ENCODE measurements at regions not wholly inside any gene's neighbourhood (a gene's known extent, or its start where the extent isn't known, plus 50 kb on each side); places are given as distances from the start of the nearest gene placed in this dataset.

DNA sequence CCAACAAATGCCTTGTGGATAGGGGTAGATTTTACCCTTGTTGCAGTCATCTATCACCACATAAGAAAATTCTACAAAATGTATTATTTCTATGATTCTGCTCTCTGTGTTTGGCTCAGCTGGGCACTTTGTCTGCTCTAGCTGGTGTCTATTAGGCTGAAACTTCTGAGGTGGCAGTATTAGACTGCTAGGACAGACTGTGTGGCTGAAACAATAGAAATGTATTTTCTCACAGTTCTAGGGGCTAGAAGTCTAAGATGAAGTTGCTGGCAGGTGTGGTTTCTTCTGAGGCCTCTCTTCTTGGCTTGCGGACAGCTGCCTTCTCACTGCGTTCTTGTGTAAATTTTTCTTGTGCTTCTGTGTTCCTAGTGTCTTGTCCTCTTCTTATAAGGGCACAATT lies 1139.6 kb upstream of the LRRTM3 start:
- TF ChIP-seq GZF1 (CRISPR knock-in tag; IDR thresholded peaks at IDR 0.05) (no peak), MIXL1 (CRISPR knock-in tag; IDR thresholded peaks at IDR 0.05) (no peak), ZNF768 (CRISPR knock-in tag; IDR thresholded peaks at IDR 0.05) (no peak), TMF1 (CRISPR knock-in tag; IDR thresholded peaks at IDR 0.05; ENCODE audit: low read depth) (no peak), ZNF629 (CRISPR knock-in tag; conservative IDR thresholded peaks at IDR 0.05) (no peak), NR2F2 (IDR thresholded peaks at IDR 0.05; ENCODE audit: borderline replicate concordance, low read depth) (no peak), MYC (CRISPR knock-in tag; IDR thresholded peaks at IDR 0.05; ENCODE audit: borderline replicate concordance) (no peak), ZBTB1 (CRISPR knock-in tag; IDR thresholded peaks at IDR 0.05; ENCODE audit: borderline replicate concordance) (no peak)
- TF ChIP-seq, protein P1, sequence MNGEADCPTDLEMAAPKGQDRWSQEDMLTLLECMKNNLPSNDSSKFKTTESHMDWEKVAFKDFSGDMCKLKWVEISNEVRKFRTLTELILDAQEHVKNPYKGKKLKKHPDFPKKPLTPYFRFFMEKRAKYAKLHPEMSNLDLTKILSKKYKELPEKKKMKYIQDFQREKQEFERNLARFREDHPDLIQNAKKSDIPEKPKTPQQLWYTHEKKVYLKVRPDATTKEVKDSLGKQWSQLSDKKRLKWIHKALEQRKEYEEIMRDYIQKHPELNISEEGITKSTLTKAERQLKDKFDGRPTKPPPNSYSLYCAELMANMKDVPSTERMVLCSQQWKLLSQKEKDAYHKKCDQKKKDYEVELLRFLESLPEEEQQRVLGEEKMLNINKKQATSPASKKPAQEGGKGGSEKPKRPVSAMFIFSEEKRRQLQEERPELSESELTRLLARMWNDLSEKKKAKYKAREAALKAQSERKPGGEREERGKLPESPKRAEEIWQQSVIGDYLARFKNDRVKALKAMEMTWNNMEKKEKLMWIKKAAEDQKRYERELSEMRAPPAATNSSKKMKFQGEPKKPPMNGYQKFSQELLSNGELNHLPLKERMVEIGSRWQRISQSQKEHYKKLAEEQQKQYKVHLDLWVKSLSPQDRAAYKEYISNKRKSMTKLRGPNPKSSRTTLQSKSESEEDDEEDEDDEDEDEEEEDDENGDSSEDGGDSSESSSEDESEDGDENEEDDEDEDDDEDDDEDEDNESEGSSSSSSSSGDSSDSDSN (CRISPR knock-in tag; IDR thresholded peaks at IDR 0.05) = no peak
- TF ChIP-seq, protein P2, sequence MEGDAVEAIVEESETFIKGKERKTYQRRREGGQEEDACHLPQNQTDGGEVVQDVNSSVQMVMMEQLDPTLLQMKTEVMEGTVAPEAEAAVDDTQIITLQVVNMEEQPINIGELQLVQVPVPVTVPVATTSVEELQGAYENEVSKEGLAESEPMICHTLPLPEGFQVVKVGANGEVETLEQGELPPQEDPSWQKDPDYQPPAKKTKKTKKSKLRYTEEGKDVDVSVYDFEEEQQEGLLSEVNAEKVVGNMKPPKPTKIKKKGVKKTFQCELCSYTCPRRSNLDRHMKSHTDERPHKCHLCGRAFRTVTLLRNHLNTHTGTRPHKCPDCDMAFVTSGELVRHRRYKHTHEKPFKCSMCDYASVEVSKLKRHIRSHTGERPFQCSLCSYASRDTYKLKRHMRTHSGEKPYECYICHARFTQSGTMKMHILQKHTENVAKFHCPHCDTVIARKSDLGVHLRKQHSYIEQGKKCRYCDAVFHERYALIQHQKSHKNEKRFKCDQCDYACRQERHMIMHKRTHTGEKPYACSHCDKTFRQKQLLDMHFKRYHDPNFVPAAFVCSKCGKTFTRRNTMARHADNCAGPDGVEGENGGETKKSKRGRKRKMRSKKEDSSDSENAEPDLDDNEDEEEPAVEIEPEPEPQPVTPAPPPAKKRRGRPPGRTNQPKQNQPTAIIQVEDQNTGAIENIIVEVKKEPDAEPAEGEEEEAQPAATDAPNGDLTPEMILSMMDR (CRISPR knock-in tag; IDR thresholded peaks at IDR 0.05) = no peak

Measured in HepG2 (cell line).